ENCODE measurements at regions not wholly inside any gene's neighbourhood (a gene's known extent, or its start where the extent isn't known, plus 50 kb on each side); places are given as distances from the start of the nearest gene placed in this dataset.

GRCh38 chr1:14245954-14246353, 352.5 kb upstream of the KAZN start:
- no peak for TF ChIP-seq EZH2 (IDR thresholded peaks at IDR 0.05; ENCODE audit: low read depth)
- no peak for TF ChIP-seq CTCF (conservative IDR thresholded peaks at IDR 0.05)

Measured in PC-9 (cell line).